ENCODE measurements at regions not wholly inside any gene's neighbourhood (a gene's known extent, or its start where the extent isn't known, plus 50 kb on each side); places are given as distances from the start of the nearest gene placed in this dataset.
A peak's percentile ranks its signal among the peaks of the same experiment; 100 is the strongest.

DNA sequence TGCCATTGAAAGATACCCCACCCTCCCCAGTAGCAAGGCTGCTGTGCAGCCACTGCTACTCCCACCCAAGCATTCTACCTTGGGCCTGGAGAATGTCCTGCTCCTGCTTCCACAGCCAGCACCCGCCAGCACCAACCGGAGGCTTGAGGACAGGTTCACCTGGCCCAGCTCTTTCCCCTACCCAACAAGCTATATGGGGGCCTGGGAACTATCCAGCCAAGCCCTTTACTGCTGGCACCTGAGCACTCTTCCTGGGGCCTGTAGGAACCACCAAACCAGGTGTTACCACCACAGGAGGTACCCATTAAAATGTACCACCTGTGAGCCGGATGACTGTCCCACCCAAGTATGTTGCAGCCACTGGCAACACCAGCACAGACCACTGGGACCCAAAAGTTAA lies 86.1 kb upstream of the GHR start:
- no peak for DNase-seq (ENCODE audit: extremely low read depth, low read depth)

DNA sequence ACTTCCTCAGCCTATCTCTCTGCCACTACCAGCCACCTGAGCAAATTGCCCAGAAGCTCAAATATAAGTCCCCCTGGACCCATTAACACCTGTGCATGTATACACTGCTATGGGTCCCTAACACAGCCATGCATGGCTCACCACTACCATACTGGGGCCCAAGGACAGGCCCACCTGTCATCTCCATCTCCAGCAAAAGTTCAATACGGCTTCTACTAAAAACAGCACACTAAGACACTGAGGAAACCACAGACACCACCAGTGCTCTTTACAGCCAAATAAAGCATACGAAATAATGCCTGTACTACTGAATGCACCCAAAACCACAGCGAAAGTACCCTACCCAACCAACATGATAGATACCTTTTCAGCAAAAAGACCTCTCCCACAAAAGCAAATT lies 85.6 kb upstream of the GHR start:
- no peak for DNase-seq (ENCODE audit: extremely low read depth, low read depth)

DNA sequence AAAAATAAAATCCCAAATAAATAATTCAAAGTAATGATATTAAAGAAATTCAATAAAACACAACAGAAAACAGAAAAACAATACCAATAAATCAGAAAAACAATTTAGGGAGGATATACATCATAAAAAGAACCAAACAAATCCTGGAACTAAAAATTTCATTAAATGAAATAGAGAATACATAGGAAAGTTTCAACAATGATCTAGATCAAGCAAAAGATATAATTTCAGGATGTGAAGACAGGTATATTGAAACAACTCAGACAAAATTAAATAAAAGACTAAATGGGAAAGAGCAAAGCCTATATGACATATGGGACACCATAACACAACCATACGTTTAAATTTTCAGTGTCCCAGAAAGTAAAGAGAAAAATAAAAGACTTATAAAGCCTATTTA lies 85.1 kb upstream of the GHR start:
- no peak for DNase-seq (ENCODE audit: extremely low read depth, low read depth)

DNA sequence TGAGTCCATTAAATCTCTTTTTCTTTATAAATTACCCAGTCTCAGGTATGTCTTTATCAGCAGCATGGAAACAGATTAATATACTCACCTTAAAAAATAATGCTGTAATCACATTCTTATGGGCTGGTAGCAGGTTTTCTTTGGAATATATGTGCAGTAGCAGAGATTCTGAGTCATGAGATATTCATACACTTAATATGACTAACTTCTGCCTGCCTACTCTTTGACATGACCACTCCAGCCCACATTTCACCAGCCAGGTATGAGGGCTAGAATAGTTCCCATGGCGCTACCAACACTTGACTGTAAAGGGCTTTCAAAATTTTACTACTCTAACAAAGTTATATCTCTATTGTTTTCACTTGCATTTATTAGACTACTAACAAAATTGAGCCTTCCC lies 74.1 kb upstream of the GHR start:
- DNase-seq (ENCODE audit: extremely low read depth, low read depth), result no peak

DNA sequence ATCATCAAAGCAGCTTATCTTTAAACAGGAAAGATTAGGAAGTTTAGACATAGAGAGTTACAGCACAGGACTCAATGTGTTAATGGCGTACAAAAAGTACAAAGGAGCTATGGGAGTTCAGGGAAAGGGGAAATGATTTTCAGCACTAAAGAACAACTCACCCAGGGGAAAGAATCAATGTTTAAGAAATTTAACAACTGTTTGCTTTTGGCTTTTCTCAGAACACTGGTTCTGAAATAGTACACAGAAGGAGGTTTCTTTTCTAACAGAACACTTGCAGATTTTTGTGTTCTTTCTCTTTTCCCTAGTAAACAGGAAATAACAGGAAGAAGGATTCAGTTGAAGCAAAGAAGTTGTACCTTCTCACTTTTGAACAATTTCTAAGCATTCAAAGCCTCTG lies 71.3 kb upstream of the GHR start:
- no peak for DNase-seq (ENCODE audit: extremely low read depth, low read depth)

DNA sequence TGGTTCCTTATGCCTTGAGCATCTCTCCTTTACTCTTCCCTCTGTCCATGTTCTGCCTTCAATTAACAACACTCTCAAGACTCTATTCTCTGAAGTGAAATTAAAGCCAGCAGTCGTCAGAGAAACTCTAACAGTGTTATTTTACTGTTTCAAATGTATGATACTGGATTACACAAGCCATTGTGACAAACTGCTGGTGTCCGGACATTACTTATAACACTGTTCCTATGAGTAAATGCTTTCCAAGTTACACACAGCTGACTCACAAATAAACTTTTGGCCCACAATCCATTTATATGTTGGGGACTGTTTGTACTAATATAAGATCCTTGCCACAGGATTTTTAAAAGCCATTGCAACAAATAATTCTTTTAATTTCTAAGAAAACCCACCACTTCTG lies 63.2 kb upstream of the GHR start:
- peak; percentile 4 for DNase-seq (ENCODE audit: extremely low read depth, low read depth)

DNA sequence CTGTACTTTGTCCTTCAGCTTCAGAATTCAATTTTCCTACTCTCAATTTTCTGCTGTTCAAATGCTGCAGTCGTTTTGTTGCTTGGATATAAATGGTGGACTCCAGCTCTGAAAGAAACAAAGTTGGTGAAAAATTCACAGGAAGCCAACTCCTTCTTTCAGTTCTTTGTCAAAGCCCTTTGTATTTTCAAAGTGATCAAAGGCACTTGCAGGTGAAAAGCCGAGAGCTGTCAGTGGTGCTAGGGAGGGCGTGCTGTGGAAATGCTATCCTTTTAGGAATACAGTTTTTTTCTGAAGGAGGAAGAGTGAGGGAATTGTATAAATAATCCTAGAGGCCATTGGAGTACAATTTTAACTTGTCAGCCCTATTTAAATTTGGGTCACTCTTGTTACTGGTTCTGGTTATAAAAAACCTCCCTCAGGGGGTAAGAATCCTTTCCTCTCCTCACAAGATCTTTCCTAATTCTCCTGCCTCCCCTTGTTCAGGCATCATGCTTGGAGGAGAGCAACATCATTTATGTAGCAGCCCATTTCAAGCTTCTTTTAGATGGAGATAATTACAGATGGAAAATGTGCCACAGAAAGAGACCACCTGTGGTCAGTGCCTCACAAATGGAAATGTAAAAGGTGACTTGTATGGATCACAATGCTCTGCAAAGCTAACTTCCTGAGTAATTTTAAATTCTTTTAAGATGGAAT lies 62.5 kb upstream of the GHR start:
- no peak for DNase-seq (ENCODE audit: extremely low read depth, low read depth)

DNA sequence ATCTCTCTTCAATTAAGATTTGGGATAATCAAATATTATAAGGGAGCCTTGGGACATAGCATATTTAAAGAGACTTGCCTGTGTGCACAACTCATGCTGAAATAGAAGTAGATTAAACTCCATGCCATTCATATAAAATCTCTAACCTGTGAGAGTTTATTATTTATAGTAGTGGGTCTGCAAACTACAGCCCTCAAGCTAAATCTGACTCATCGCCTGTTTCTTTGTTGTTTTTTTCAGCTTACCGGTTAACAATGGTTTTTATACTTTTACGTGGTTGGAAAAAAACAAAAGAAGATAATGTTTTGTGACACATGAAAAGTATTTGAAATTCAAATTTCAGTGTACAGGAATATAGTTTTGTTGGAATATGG lies 61.9 kb upstream of the GHR start:
- DNase-seq (ENCODE audit: extremely low read depth, low read depth), result no peak

DNA sequence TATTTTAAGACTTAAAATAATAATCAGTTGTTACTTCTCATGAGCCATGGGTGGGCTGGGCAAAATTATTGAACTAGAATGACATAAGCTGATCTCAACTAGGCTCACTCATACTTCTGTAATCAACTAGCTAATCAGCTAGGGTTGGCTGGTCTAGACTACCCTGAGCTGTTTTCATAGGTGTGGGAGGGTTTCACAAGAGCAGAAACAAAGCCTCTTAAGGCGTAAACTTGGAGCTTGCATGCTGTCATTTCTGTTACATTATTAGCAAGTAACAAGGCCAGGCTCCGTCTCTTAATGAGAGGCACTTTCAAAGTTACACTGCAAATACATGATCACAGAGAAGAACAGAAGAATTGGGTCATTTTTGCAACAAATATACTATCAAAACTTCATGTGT lies 57.2 kb upstream of the GHR start:
- no peak for DNase-seq (ENCODE audit: extremely low read depth, low read depth)

All from NCI-H460 (cell line).